Ascending aorta (tissue), 2 donors: ENCODE measurements at regions not wholly inside any gene's neighbourhood (a gene's known extent, or its start where the extent isn't known, plus 50 kb on each side); places are given as distances from the start of the nearest gene placed in this dataset.

Source experiments
- DNase-seq, 2 donors: peaks; one replicate each; pipeline ENCODE4 v3.0.0-alpha.2; 2019; ENCODE audit warnings: low spot score in 2 of 2
- H3K27ac ChIP-seq, 2 donors: fragments of 200-600 bp; sonication (generic); one replicate each; pipeline ENCODE4 v1.5.1; 2016 to 2017; ENCODE audit warnings: mild to moderate bottlenecking in 1 of 2
- H3K27me3 ChIP-seq: fragments of 200-600 bp; sonication (generic); one replicate; pipeline ENCODE4 v1.5.1; 2017
- H3K36me3 ChIP-seq, 2 donors: fragments of 200-600 bp; sonication (generic); one replicate each; pipeline ENCODE4 v1.5.1; 2016
- H3K4me1 ChIP-seq, 2 donors: fragments of 200-600 bp; sonication (generic); one replicate each; pipeline ENCODE4 v1.5.1; 2016 to 2017; ENCODE audit warnings: mild to moderate bottlenecking in 1 of 2
- H3K4me3 ChIP-seq, 2 donors: fragments of 200-600 bp; sonication (generic); one replicate each; pipeline ENCODE4 v1.5.1; 2016 to 2017; ENCODE audit warnings: mild to moderate bottlenecking in 1 of 2
- H3K9me3 ChIP-seq, 2 donors: fragments of 200-600 bp; sonication (generic); one replicate each; pipeline ENCODE4 v1.5.1; 2016
- CTCF ChIP-seq, 3 experiments: fragments of 200-600 bp in 2 of 3; fragments of 450-650 bp in 1 of 3; sonication (generic) in 2 of 3; IDR thresholded peaks; one replicate each; pipeline ENCODE4 v1.5.1; 2016 to 2019; ENCODE audit warnings: antibody characterized with exemption in 3 of 3, mild to moderate bottlenecking in 1 of 3, moderate library complexity in 1 of 3
- intact Hi-C: fragments of 100-400 bp; cut with DNase I; formaldehyde crosslinking; loops from one replicate; pipeline ENCODE4 v1.15.1; 2023

GRCh38 chr20:58565461-58566175 is 50.4 kb upstream of the APCDD1L start:
- no peak overlapping the region for H3K4me3 ChIP-seq
- DNase-seq: no peak
- H3K27ac ChIP-seq: no peak overlapping the region
- H3K36me3 ChIP-seq: no peaks in the 10 kb centered on the region
- H3K27me3 ChIP-seq: no peaks in the 10 kb centered on the region
- H3K4me1 ChIP-seq: peaks cover 0 to 1% of the 10 kb centered on the region in 2 donors
- no peak for TF ChIP-seq CTCF (IDR thresholded peaks at IDR 0.05)
- H3K9me3 ChIP-seq: no peaks in the 10 kb centered on the region
- intact Hi-C loops: no loop called here
